Prostate gland (tissue), 2 donors: ENCODE measurements at regions not wholly inside any gene's neighbourhood (a gene's known extent, or its start where the extent isn't known, plus 50 kb on each side); places are given as distances from the start of the nearest gene placed in this dataset.

Experiments
- POLR2A ChIP-seq: fragments of 450-650 bp; IDR thresholded peaks from one replicate; pipeline ENCODE4 v1.6.1; 2016; ENCODE audit warnings: antibody characterized with exemption, mild to moderate bottlenecking
- POLR2AphosphoS5 ChIP-seq: sonication (generic); formaldehyde crosslinking; IDR thresholded peaks from one replicate; pipeline ENCODE4 v1.6.1; 2017; ENCODE audit warnings: antibody characterized with exemption
- TF ChIP-seq, protein P1 (sequence below), 4 experiments: fragments of 200-600 bp in 2 of 4; fragments of 450-650 bp in 2 of 4; sonication (generic) in 2 of 4; IDR thresholded peaks; 1 replicate in 3 of 4; 2 replicates in 1 of 4; pipeline ENCODE4 v1.5.1; 2016 to 2019; ENCODE audit warnings: antibody characterized with exemption in 4 of 4, mild to moderate bottlenecking in 2 of 4, moderate library complexity in 2 of 4

GRCh38 chr20:19130613-19130984, 81.8 kb upstream of the SLC24A3 start:
- TF ChIP-seq POLR2AphosphoS5, result no peak
- TF ChIP-seq, protein P1, sequence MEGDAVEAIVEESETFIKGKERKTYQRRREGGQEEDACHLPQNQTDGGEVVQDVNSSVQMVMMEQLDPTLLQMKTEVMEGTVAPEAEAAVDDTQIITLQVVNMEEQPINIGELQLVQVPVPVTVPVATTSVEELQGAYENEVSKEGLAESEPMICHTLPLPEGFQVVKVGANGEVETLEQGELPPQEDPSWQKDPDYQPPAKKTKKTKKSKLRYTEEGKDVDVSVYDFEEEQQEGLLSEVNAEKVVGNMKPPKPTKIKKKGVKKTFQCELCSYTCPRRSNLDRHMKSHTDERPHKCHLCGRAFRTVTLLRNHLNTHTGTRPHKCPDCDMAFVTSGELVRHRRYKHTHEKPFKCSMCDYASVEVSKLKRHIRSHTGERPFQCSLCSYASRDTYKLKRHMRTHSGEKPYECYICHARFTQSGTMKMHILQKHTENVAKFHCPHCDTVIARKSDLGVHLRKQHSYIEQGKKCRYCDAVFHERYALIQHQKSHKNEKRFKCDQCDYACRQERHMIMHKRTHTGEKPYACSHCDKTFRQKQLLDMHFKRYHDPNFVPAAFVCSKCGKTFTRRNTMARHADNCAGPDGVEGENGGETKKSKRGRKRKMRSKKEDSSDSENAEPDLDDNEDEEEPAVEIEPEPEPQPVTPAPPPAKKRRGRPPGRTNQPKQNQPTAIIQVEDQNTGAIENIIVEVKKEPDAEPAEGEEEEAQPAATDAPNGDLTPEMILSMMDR (IDR thresholded peaks at IDR 0.05), result no peak
- no peak for TF ChIP-seq POLR2A
